HG02884 (cell line): ENCODE measurements at regions not wholly inside any gene's neighbourhood (a gene's known extent, or its start where the extent isn't known, plus 50 kb on each side); places are given as distances from the start of the nearest gene placed in this dataset.
"Not testable (repeated sequence)": the region's sequence is repeated elsewhere in the genome, so short reads cannot be mapped to it uniquely, and the experiment has no call there.

ENCODE experiments used
- ATAC-seq: cut with Tn5 transposase; IDR thresholded peaks from one replicate; pipeline ENCODE4 v1.9.1; 2021; ENCODE audit warnings: mild to moderate bottlenecking, moderate library complexity; ENCODE audit not compliant: unreplicated experiment

- no peak for ATAC-seq
These were observed 254.7 kb upstream of the PTBP2 start for GRCh38 chr1:96466842-96467241.

- not testable (repeated sequence) for ATAC-seq
These were observed 251.9 kb upstream of the PTBP2 start for GRCh38 chr1:96469726-96470125.

- no peak for ATAC-seq
These were observed 249.1 kb upstream of the PTBP2 start for GRCh38 chr1:96472471-96472870.

- no peak for ATAC-seq
These were observed 247.7 kb upstream of the PTBP2 start for GRCh38 chr1:96473791-96474434.

- ATAC-seq: no peak
These were observed 246.4 kb upstream of the PTBP2 start for GRCh38 chr1:96474985-96475743.

- no peak for ATAC-seq
These were observed 245.7 kb upstream of the PTBP2 start for GRCh38 chr1:96475903-96476302.

- ATAC-seq: no peak
These were observed 243.4 kb upstream of the PTBP2 start for GRCh38 chr1:96478228-96478627.

GRCh38 chr1:96481409-96481808 is 240.2 kb upstream of the PTBP2 start:
- no peak for ATAC-seq

- no peak for ATAC-seq
These were observed 239.0 kb upstream of the PTBP2 start for GRCh38 chr1:96482616-96483015.

GRCh38 chr1:96487394-96487793 is 234.2 kb upstream of the PTBP2 start:
- no peak for ATAC-seq

- no peak for ATAC-seq
These were observed 233.6 kb upstream of the PTBP2 start for GRCh38 chr1:96487971-96488370.

GRCh38 chr1:96488777-96489176 is 232.8 kb upstream of the PTBP2 start:
- ATAC-seq: no peak

- ATAC-seq: no peak
These were observed 229.3 kb upstream of the PTBP2 start for GRCh38 chr1:96492236-96492635.

GRCh38 chr1:96498744-96499340 is 222.7 kb upstream of the PTBP2 start:
- ATAC-seq: no peak

- no peak for ATAC-seq
These were observed 213.4 kb upstream of the PTBP2 start for GRCh38 chr1:96508233-96508632.

GRCh38 chr1:96509339-96509738 is 212.2 kb upstream of the PTBP2 start:
- ATAC-seq: no peak

GRCh38 chr1:96509951-96510350 is 211.6 kb upstream of the PTBP2 start:
- ATAC-seq: no peak

GRCh38 chr1:96510391-96510790 is 211.2 kb upstream of the PTBP2 start:
- no peak for ATAC-seq

- no peak for ATAC-seq
These were observed 210.7 kb upstream of the PTBP2 start for GRCh38 chr1:96510911-96511310.

GRCh38 chr1:96513136-96513535 is 208.4 kb upstream of the PTBP2 start:
- ATAC-seq: no peak

- peak; percentile 61 for ATAC-seq
These were observed 206.2 kb upstream of the PTBP2 start for GRCh38 chr1:96515430-96515829.

- ATAC-seq: no peak
These were observed 205.7 kb upstream of the PTBP2 start for GRCh38 chr1:96515925-96516324.
